ENCODE measurements at regions not wholly inside any gene's neighbourhood (a gene's known extent, or its start where the extent isn't known, plus 50 kb on each side); places are given as distances from the start of the nearest gene placed in this dataset.

GRCh38 chr9:108271646-108272348 is 584.0 kb downstream of the ACTL7B start (continued):
- no peak for TF ChIP-seq ZNF112 (tag by site-specific recombination; IDR thresholded peaks at IDR 0.05)
- no peak for TF ChIP-seq ZNF558 (tag by site-specific recombination; IDR thresholded peaks at IDR 0.05)
- no peak for TF ChIP-seq ZNF626 (tag by site-specific recombination; IDR thresholded peaks at IDR 0.05)
- no peak for TF ChIP-seq KLF1 (tag by site-specific recombination; IDR thresholded peaks at IDR 0.05)
- TF ChIP-seq BCL11B (tag by site-specific recombination; IDR thresholded peaks at IDR 0.05; ENCODE audit: low read depth): no peak
- no peak for TF ChIP-seq ZNF175 (tag by site-specific recombination; IDR thresholded peaks at IDR 0.05)
- TF ChIP-seq ZNF621 (tag by site-specific recombination; IDR thresholded peaks at IDR 0.05): no peak
- TF ChIP-seq ZNF580 (tag by site-specific recombination; IDR thresholded peaks at IDR 0.05): peak; percentile 58; the same call in 1 of the 2 replicates
- TF ChIP-seq HOXC10 (CRISPR knock-in tag; IDR thresholded peaks at IDR 0.05): no peak
- TF ChIP-seq ZBTB1 (tag by site-specific recombination; IDR thresholded peaks at IDR 0.05): no peak
- TF ChIP-seq HOXD13 (CRISPR knock-in tag; IDR thresholded peaks at IDR 0.05; ENCODE audit: borderline replicate concordance): 0 out of 2 replicates have a peak, but pooled peaks have one; percentile 27
- no peak for TF ChIP-seq ZNF585B (tag by site-specific recombination; IDR thresholded peaks at IDR 0.05)
- peak; percentile 76 for TF ChIP-seq SP7 (tag by site-specific recombination; IDR thresholded peaks at IDR 0.05)
- TF ChIP-seq ZFP41 (tag by site-specific recombination; IDR thresholded peaks at IDR 0.05; ENCODE audit: borderline replicate concordance): no peak
- no peak for TF ChIP-seq ZNF140 (tag by site-specific recombination; IDR thresholded peaks at IDR 0.05)
- 0 out of 2 replicates have a peak, but pooled peaks have one; percentile 7 for TF ChIP-seq ZNF623 (tag by site-specific recombination; IDR thresholded peaks at IDR 0.05)
- TF ChIP-seq ZNF639 (tag by site-specific recombination; IDR thresholded peaks at IDR 0.05): no peak
- TF ChIP-seq MZF1 (tag by site-specific recombination; IDR thresholded peaks at IDR 0.05; ENCODE audit: borderline replicate concordance): no peak
- no peak for TF ChIP-seq ELK4 (IDR thresholded peaks at IDR 0.05; ENCODE audit: borderline replicate concordance, low read depth, low read length)
- no peak for TF ChIP-seq ZNF404 (tag by site-specific recombination; IDR thresholded peaks at IDR 0.05)
- TF ChIP-seq YY2 (tag by site-specific recombination; IDR thresholded peaks at IDR 0.05): no peak
- peak; percentile 91 for TF ChIP-seq WT1 (tag by site-specific recombination; IDR thresholded peaks at IDR 0.05)
- TF ChIP-seq ZNF670 (tag by site-specific recombination; IDR thresholded peaks at IDR 0.05; ENCODE audit: low read depth): no peak
- TF ChIP-seq INSM2 (tag by site-specific recombination; IDR thresholded peaks at IDR 0.05): peak; percentile 45; the same call in 1 of the 2 replicates
- TF ChIP-seq ZNF529 (tag by site-specific recombination; IDR thresholded peaks at IDR 0.05; ENCODE audit: insufficient replicate concordance): no peak
- no peak for TF ChIP-seq ZBTB48 (tag by site-specific recombination; IDR thresholded peaks at IDR 0.05)
- peak; percentile 87 for TF ChIP-seq KLF10 (tag by site-specific recombination; IDR thresholded peaks at IDR 0.05)
- no peak for TF ChIP-seq ZNF148 (tag by site-specific recombination; IDR thresholded peaks at IDR 0.05; ENCODE audit: borderline replicate concordance)
- TF ChIP-seq ZBTB44 (tag by site-specific recombination; IDR thresholded peaks at IDR 0.05): peak; percentile 36; the same call in 1 of the 2 replicates
- no peak for TF ChIP-seq ZNF280C (tag by site-specific recombination; IDR thresholded peaks at IDR 0.05)
